Left ventricle myocardium inferior (tissue), 1 donor: ENCODE measurements at regions not wholly inside any gene's neighbourhood (a gene's known extent, or its start where the extent isn't known, plus 50 kb on each side); places are given as distances from the start of the nearest gene placed in this dataset.
A peak's percentile ranks its signal among the peaks of the same experiment; 100 is the strongest.

Source experiments
- DNase-seq: peaks from one replicate; pipeline ENCODE4 v3.0.0-alpha.2; 2020
- H3K27ac ChIP-seq: fragments of 200-600 bp; replicated peaks from 2 replicates; pipeline ENCODE4 v1.8.0; 2021
- H3K27me3 ChIP-seq: fragments of 200-600 bp; 2 replicates; pipeline ENCODE4 v1.8.0; 2021; ENCODE audit warnings: low read depth
- H3K36me3 ChIP-seq: fragments of 200-600 bp; 2 replicates; pipeline ENCODE4 v1.8.0; 2021
- H3K4me1 ChIP-seq: fragments of 200-600 bp; 2 replicates; pipeline ENCODE4 v1.8.0; 2021
- H3K4me3 ChIP-seq: fragments of 200-600 bp; 2 replicates; pipeline ENCODE4 v1.8.0; 2021; ENCODE audit warnings: mild to moderate bottlenecking, moderate library complexity
- H3K9me3 ChIP-seq: fragments of 200-600 bp; replicated peaks from 2 replicates; pipeline ENCODE4 v1.8.0; 2021
- intact Hi-C: fragments of 100-400 bp; cut with micrococcal nuclease; formaldehyde crosslinking; loops from one replicate; pipeline ENCODE4 v1.11.0; 2022
- TF ChIP-seq, protein P1 (sequence below): fragments of 200-600 bp; IDR thresholded peaks from 2 replicates; pipeline ENCODE4 v1.8.0; 2021; ENCODE audit warnings: antibody characterized with exemption, mild to moderate bottlenecking, borderline replicate concordance
- donor health status: DM: no; HTN: yes; CAD: no; lungs with severe emphysema.

DNA sequence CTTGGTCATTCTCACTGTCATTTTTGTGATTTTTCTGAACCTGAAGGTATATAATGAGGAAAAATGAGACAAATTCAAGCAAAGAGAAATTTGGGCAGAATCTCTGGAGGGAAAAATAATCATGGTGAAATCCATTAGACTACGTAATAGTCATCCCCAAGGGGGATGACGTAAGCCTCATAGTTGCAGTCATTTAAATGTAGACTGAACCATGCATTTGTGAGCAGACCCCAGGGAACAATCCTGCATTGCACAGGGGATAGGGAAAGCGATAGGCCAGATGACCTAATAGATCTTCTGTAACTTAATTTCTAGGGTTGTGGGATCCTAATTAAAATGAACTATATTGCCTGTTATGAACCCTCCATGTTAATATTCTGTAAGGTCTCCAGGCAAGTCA lies 167.4 kb upstream of the C1orf21 start:
- TF ChIP-seq, protein P1, sequence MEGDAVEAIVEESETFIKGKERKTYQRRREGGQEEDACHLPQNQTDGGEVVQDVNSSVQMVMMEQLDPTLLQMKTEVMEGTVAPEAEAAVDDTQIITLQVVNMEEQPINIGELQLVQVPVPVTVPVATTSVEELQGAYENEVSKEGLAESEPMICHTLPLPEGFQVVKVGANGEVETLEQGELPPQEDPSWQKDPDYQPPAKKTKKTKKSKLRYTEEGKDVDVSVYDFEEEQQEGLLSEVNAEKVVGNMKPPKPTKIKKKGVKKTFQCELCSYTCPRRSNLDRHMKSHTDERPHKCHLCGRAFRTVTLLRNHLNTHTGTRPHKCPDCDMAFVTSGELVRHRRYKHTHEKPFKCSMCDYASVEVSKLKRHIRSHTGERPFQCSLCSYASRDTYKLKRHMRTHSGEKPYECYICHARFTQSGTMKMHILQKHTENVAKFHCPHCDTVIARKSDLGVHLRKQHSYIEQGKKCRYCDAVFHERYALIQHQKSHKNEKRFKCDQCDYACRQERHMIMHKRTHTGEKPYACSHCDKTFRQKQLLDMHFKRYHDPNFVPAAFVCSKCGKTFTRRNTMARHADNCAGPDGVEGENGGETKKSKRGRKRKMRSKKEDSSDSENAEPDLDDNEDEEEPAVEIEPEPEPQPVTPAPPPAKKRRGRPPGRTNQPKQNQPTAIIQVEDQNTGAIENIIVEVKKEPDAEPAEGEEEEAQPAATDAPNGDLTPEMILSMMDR, result no peak
- Histone ChIP-seq H3K27ac (no peak overlapping the region), H3K9me3 (no peaks in the 10 kb centered on the region), H3K4me1 (peaks cover 4% of the 10 kb centered on the region), H3K27me3 (no peaks in the 10 kb centered on the region), H3K4me3 (no peak overlapping the region), H3K36me3 (no peaks in the 10 kb centered on the region)
- intact Hi-C loops, result no loop called here
- no peak for DNase-seq

DNA sequence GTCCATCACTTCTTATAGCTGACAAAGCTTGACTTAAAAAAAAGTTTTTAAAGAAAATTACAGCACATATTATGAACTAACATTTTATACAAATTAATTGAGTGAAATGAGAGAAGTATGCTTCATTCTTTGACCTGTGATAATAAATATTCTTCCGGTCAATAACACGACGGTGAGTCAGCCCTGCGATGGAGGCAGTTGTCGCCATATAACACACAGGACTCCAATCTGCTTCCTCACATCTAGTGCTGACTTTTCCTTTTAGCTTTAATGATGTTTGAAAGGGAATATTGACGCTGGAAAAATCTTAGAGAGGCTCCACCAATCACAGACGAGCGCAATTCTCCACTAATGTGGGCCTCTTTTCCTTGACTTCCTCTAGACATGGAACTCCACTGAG lies 166.9 kb upstream of the C1orf21 start:
- no peak for DNase-seq
- H3K4me3 ChIP-seq, result no peak overlapping the region
- no peak overlapping the region for H3K27ac ChIP-seq
- H3K27me3 ChIP-seq, result no peaks in the 10 kb centered on the region
- peaks cover 4% of the 10 kb centered on the region for H3K4me1 ChIP-seq
- intact Hi-C loops, result loop anchor here (5.0 kb wide), 1 partner anchor 143 kb away; no protein-coding TSS in a partner anchor
- H3K36me3 ChIP-seq, result no peaks in the 10 kb centered on the region
- TF ChIP-seq, protein P1, result no peak
- H3K9me3 ChIP-seq, result no peaks in the 10 kb centered on the region

DNA sequence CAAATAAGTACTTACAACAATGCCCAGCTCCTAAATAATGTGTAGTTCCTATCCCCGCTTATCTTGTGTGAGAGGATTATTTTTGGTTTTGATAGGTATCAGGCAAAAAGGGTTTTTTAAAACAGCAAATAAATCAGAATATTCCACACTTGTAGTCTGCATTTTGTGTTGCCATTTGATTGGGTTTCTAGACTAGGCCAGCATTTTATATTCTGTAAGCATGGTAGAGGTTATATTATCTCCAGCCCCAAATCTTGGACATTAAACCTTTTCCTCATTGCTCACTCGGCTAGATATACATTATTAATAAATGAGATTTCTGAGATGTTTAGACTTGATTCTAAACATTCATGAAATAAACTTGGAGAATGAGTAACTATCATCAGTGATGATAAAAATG lies 165.7 kb upstream of the C1orf21 start:
- Histone ChIP-seq H3K4me3 (no peak overlapping the region), H3K27me3 (no peaks in the 10 kb centered on the region), H3K4me1 (peaks cover 4% of the 10 kb centered on the region), H3K27ac (no peak overlapping the region), H3K36me3 (no peaks in the 10 kb centered on the region), H3K9me3 (no peaks in the 10 kb centered on the region)
- TF ChIP-seq, protein P1, result no peak
- intact Hi-C loops, result loop anchor here (5.0 kb wide), 1 partner anchor 144 kb away; no protein-coding TSS in a partner anchor
- DNase-seq, result no peak

DNA sequence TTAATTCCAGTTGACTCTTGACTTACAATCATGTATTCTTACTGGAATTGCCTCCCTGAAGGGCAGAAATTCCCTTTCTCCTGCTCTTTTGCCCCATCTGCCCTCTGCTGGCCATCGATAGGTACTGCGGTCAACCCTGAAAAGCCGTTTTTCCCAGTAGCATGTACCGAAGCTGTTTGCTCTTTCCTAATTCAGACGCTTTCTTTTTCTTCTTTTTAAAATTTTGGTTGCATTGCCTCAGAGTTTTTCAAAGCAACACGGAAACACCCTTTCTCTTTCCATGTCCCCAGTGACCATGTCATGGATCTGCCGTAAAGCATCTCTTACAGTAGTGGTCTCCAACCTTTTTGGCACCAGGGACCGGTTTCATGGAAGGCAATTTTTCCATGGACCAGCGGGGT lies 164.2 kb upstream of the C1orf21 start:
- intact Hi-C loops, result loop anchor here (5.0 kb wide), 1 partner anchor 145 kb away; no protein-coding TSS in a partner anchor

DNA sequence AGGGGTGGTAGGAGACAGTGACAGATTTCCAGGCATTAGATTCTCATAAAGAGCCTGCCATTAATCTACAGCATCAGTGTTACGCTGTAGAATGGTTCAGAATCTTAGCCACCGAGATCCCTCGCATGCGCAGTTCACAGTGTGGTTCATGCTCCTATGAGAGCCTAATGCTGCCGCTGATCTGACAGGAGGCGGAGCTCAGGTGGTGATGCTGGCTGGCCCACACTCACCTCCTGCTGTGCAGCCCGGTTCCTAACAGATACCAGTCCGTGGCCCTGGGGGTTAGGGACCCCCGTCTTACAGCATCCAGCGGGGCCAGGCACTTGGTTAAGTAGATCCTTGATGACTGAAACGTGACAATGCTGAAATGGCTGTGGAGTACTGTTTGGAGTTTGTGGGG lies 163.6 kb upstream of the C1orf21 start:
- Histone ChIP-seq H3K4me1 (peaks cover 4% of the 10 kb centered on the region), H3K9me3 (no peaks in the 10 kb centered on the region), H3K27ac (no peak overlapping the region), H3K27me3 (no peaks in the 10 kb centered on the region), H3K4me3 (peak overlapping the region; percentile 55), H3K36me3 (no peaks in the 10 kb centered on the region)
- TF ChIP-seq, protein P1, result no peak
- DNase-seq, result no peak
- intact Hi-C loops, result loop anchor here (5.0 kb wide), 1 partner anchor 146 kb away; no protein-coding TSS in a partner anchor

More for the DNA sequence above, 164.2 kb upstream of the C1orf21 start:
- DNase-seq, result no peak
- Histone ChIP-seq H3K27me3 (no peaks in the 10 kb centered on the region), H3K27ac (no peak overlapping the region), H3K9me3 (no peaks in the 10 kb centered on the region), H3K4me1 (peaks cover 4% of the 10 kb centered on the region), H3K36me3 (no peaks in the 10 kb centered on the region), H3K4me3 (peak overlapping the region; percentile 55)
- TF ChIP-seq, protein P1, result peak; percentile 98
